ENCODE measurements at regions not wholly inside any gene's neighbourhood (a gene's known extent, or its start where the extent isn't known, plus 50 kb on each side); places are given as distances from the start of the nearest gene placed in this dataset.

DNA sequence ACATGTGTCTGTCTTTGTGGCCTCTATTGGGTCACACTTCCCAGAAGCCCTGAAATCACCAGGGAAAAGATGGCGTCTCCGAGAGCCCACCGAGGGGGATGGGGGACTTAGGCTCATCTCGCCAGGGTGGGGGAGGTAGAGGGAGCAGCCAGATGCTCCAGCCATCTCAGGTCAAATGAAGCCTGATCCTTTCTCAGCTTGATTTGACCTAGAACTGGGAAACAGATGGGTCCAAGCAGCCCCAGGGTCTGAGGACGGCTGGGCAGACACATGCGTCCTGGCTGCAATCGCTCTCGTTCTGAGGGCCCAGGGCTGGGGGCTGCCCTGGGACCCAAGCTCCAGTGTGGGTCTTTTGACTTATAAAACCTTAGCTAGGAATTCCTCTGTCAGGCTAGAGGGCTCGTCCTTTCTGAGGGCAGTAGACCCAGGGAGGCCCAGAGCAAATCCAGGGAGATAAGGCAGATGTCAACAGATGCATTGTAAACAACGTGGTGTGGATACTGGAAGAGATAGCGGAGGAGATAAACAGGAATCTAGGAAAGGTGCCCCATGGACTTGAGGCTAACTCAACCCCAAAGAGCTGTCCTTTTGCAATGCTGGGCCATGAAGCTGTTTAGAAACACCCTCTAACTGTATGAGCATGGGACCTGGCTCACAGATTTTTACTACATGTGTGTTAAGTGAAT lies 127.7 kb downstream of the MYCN start:
- TF ChIP-seq, protein P1, sequence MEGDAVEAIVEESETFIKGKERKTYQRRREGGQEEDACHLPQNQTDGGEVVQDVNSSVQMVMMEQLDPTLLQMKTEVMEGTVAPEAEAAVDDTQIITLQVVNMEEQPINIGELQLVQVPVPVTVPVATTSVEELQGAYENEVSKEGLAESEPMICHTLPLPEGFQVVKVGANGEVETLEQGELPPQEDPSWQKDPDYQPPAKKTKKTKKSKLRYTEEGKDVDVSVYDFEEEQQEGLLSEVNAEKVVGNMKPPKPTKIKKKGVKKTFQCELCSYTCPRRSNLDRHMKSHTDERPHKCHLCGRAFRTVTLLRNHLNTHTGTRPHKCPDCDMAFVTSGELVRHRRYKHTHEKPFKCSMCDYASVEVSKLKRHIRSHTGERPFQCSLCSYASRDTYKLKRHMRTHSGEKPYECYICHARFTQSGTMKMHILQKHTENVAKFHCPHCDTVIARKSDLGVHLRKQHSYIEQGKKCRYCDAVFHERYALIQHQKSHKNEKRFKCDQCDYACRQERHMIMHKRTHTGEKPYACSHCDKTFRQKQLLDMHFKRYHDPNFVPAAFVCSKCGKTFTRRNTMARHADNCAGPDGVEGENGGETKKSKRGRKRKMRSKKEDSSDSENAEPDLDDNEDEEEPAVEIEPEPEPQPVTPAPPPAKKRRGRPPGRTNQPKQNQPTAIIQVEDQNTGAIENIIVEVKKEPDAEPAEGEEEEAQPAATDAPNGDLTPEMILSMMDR (IDR thresholded peaks at IDR 0.05; ENCODE audit: low read depth, low read length): no peak
- TF ChIP-seq MYC (IDR thresholded peaks at IDR 0.05; ENCODE audit: low read depth, low read length): no peak

All from NB4 (cell line).